Suprapubic skin (tissue), 4 donors: ENCODE measurements at regions not wholly inside any gene's neighbourhood (a gene's known extent, or its start where the extent isn't known, plus 50 kb on each side); places are given as distances from the start of the nearest gene placed in this dataset.

Experiments
- DNase-seq, 2 donors: peaks; one replicate each; pipeline ENCODE4 v3.0.0-alpha.2; 2019; ENCODE audit warnings: low spot score in 2 of 2
- H3K27ac ChIP-seq: fragments of 200-600 bp; sonication (generic); one replicate; pipeline ENCODE4 v1.5.1; 2019
- H3K27me3 ChIP-seq: fragments of 200-600 bp; sonication (generic); one replicate; pipeline ENCODE4 v1.5.1; 2019
- H3K36me3 ChIP-seq: fragments of 200-600 bp; sonication (generic); one replicate; pipeline ENCODE4 v1.5.1; 2019
- H3K4me1 ChIP-seq: fragments of 200-600 bp; sonication (generic); one replicate; pipeline ENCODE4 v1.5.1; 2019
- H3K4me3 ChIP-seq: fragments of 200-600 bp; sonication (generic); one replicate; pipeline ENCODE4 v1.5.1; 2019; ENCODE audit warnings: mild to moderate bottlenecking
- H3K9me3 ChIP-seq: fragments of 200-600 bp; sonication (generic); one replicate; pipeline ENCODE4 v1.5.1; 2019
- CTCF ChIP-seq, 2 donors: fragments of 200-600 bp in 1 of 2; fragments of 450-650 bp in 1 of 2; sonication (generic) in 1 of 2; IDR thresholded peaks; one replicate each; pipeline ENCODE4 v1.5.1; 2016 to 2019; ENCODE audit warnings: antibody characterized with exemption in 2 of 2, mild to moderate bottlenecking in 1 of 2, moderate library complexity in 1 of 2
- EP300 ChIP-seq: sonication (generic); formaldehyde crosslinking; IDR thresholded peaks from one replicate; pipeline ENCODE4 v1.6.1; 2017; ENCODE audit warnings: antibody characterized with exemption
- POLR2A ChIP-seq, 2 donors: fragments of 450-650 bp; IDR thresholded peaks; one replicate each; pipeline ENCODE4 v1.6.1; 2017; ENCODE audit warnings: antibody characterized with exemption in 2 of 2, mild to moderate bottlenecking in 2 of 2, moderate library complexity in 2 of 2
- POLR2AphosphoS5 ChIP-seq, 3 donors: sonication (generic); formaldehyde crosslinking; IDR thresholded peaks; one replicate each; pipeline ENCODE4 v1.6.1; 2017; ENCODE audit warnings: antibody characterized with exemption in 3 of 3
- WGBS: methylation state at CpG from one replicate; pipeline ENCODE4 v1.1.5; 2018; 5-methylcytosine and 5-hydroxymethylcytosine counted together

DNA sequence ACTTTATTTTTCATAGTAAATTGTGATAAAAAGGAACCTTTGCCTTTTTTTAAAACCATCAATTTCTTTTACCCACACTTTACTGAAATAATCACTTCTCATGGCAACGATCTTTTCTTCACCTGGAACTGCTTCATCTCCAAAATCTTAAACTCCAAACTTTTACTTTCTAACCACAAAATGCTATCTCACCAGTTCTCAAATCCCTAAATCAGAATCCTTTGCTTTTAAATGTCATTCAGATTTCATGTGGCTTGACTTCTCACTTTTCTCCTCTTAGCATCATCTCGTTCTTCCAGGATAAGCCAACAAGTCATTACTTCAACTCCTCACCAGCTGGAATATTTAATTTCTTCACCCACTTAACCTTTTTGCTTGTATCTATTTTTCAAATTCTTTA is 284.3 kb upstream of the RASGEF1B start:
- no peak for DNase-seq
- H3K27ac ChIP-seq, result no peak overlapping the region
- H3K9me3 ChIP-seq, result no peaks in the 10 kb centered on the region
- H3K4me3 ChIP-seq, result no peak overlapping the region
- TF ChIP-seq POLR2A (IDR thresholded peaks at IDR 0.05) (no peak), EP300 (no peak), POLR2AphosphoS5 (IDR thresholded peaks at IDR 0.05) (no peak), CTCF (IDR thresholded peaks at IDR 0.05) (no peak)
- no peaks in the 10 kb centered on the region for H3K36me3 ChIP-seq
- 73% methylated on average over 2 of the region's 2 CpGs for WGBS
- peaks cover 3% of the 10 kb centered on the region for H3K4me1 ChIP-seq
- H3K27me3 ChIP-seq, result no peaks in the 10 kb centered on the region

GRCh38 chr4:81754169-81754568 is 282.5 kb upstream of the RASGEF1B start:
- Histone ChIP-seq H3K9me3 (no peaks in the 10 kb centered on the region), H3K4me3 (no peak overlapping the region), H3K27ac (no peak overlapping the region), H3K4me1 (peaks cover 3% of the 10 kb centered on the region), H3K36me3 (no peaks in the 10 kb centered on the region), H3K27me3 (no peaks in the 10 kb centered on the region)
- no peak for TF ChIP-seq CTCF (IDR thresholded peaks at IDR 0.05)
- no peak for TF ChIP-seq POLR2A (IDR thresholded peaks at IDR 0.05)
- no peak for TF ChIP-seq POLR2AphosphoS5 (IDR thresholded peaks at IDR 0.05)
- no peak for TF ChIP-seq EP300
- 76% methylated on average over 4 of the region's 4 CpGs for WGBS
- DNase-seq, result no peak

DNA sequence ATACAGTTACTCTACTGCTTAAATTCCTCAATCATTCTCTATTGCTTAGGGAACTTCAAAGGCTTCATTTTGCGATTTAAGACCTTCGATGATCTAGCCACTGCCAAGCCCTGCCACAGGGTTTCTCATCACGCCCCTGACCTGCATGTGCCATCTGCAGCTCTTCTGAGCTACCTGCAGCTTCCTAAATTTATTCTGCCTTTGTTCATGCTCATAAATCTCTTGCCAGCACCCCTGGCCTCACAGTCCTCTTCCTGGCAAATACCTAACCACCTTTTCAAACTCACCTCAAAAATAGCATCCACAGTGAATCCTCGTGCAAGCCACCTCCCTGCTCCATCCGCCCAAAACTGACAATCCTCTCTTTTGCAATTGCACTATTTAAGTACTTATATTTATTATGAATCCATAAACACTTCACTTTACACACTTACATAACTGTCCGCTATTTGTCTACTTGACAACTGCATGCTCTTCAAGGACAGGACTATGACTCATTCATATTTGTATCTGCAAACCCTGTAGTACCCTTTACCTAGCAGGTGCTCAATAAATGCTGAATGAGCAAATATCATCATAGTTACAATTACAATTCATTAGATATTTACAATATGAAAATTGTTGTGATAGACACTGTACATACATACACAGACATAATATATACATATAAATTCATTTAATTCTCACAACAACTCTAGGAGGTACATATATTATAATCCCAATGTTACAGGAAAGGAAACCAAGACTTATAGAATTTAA is 280.0 kb upstream of the RASGEF1B start:
- no peak for TF ChIP-seq POLR2A (IDR thresholded peaks at IDR 0.05)
- TF ChIP-seq CTCF (IDR thresholded peaks at IDR 0.05), result no peak
- TF ChIP-seq POLR2AphosphoS5 (IDR thresholded peaks at IDR 0.05), result no peak
- no peak for TF ChIP-seq EP300
- no peaks in the 10 kb centered on the region for H3K9me3 ChIP-seq
- H3K4me3 ChIP-seq, result no peak overlapping the region
- no peaks in the 10 kb centered on the region for H3K4me1 ChIP-seq
- H3K27me3 ChIP-seq, result no peaks in the 10 kb centered on the region
- H3K27ac ChIP-seq, result no peak overlapping the region
- DNase-seq, result no peak
- 72% methylated on average over 6 of the region's 6 CpGs for WGBS
- no peaks in the 10 kb centered on the region for H3K36me3 ChIP-seq

GRCh38 chr4:81747242-81747930 is 275.7 kb upstream of the RASGEF1B start:
- no peaks in the 10 kb centered on the region for H3K9me3 ChIP-seq
- no peak for TF ChIP-seq CTCF (IDR thresholded peaks at IDR 0.05)
- no peaks in the 10 kb centered on the region for H3K27me3 ChIP-seq
- DNase-seq, result no peak
- H3K36me3 ChIP-seq, result no peaks in the 10 kb centered on the region
- H3K4me3 ChIP-seq, result no peak overlapping the region
- no peaks in the 10 kb centered on the region for H3K4me1 ChIP-seq
- H3K27ac ChIP-seq, result no peak overlapping the region
- 66% methylated on average over 2 of the region's 2 CpGs for WGBS

- WGBS, result 86% methylated on average over 1 of the region's 1 CpG
- H3K4me3 ChIP-seq, result no peak overlapping the region
- no peaks in the 10 kb centered on the region for H3K27me3 ChIP-seq
- no peaks in the 10 kb centered on the region for H3K9me3 ChIP-seq
- H3K27ac ChIP-seq, result no peak overlapping the region
- TF ChIP-seq CTCF (IDR thresholded peaks at IDR 0.05) (no peak), POLR2AphosphoS5 (IDR thresholded peaks at IDR 0.05) (no peak), EP300 (no peak), POLR2A (IDR thresholded peaks at IDR 0.05) (no peak)
- no peak for DNase-seq
- H3K36me3 ChIP-seq, result no peaks in the 10 kb centered on the region
- H3K4me1 ChIP-seq, result no peaks in the 10 kb centered on the region
Measured at GRCh38 chr4:81746773-81747172, 275.1 kb upstream of the RASGEF1B start.
